ENCODE measurements at regions not wholly inside any gene's neighbourhood (a gene's known extent, or its start where the extent isn't known, plus 50 kb on each side); places are given as distances from the start of the nearest gene placed in this dataset.

GRCh38 chr2:122183890-122184289 is 428.4 kb downstream of the TSN start:
- TF ChIP-seq CTCF (IDR thresholded peaks at IDR 0.05; ENCODE audit: insufficient read depth, low read length, poor library complexity, severe bottlenecking): no peak
- no peak for DNase-seq (ENCODE audit: low read depth)
- H3K27me3 ChIP-seq (ENCODE audit: control insufficient read depth, insufficient read depth, low read length): peaks cover 4% of the 10 kb centered on the region
- H3K36me3 ChIP-seq (ENCODE audit: control insufficient read depth, insufficient read depth, low read length): no peaks in the 10 kb centered on the region
- H3K4me3 ChIP-seq (ENCODE audit: low read depth, low read length): no peak overlapping the region

- no peak for DNase-seq (ENCODE audit: low read depth)
- Histone ChIP-seq H3K36me3 (ENCODE audit: control insufficient read depth, insufficient read depth, low read length) (no peaks in the 10 kb centered on the region), H3K4me3 (ENCODE audit: low read depth, low read length) (no peak overlapping the region), H3K27me3 (ENCODE audit: control insufficient read depth, insufficient read depth, low read length) (peaks cover 4% of the 10 kb centered on the region)
- TF ChIP-seq CTCF (IDR thresholded peaks at IDR 0.05; ENCODE audit: insufficient read depth, low read length, poor library complexity, severe bottlenecking): no peak
Observed at GRCh38 chr2:122186761-122187222, 431.3 kb downstream of the TSN start.

GRCh38 chr2:122191331-122191730 is 435.9 kb downstream of the TSN start:
- no peak overlapping the region for H3K4me3 ChIP-seq (ENCODE audit: low read depth, low read length)
- no peaks in the 10 kb centered on the region for H3K36me3 ChIP-seq (ENCODE audit: control insufficient read depth, insufficient read depth, low read length)
- peaks cover 4% of the 10 kb centered on the region for H3K27me3 ChIP-seq (ENCODE audit: control insufficient read depth, insufficient read depth, low read length)
- no peak for DNase-seq (ENCODE audit: low read depth)
- TF ChIP-seq CTCF (IDR thresholded peaks at IDR 0.05; ENCODE audit: insufficient read depth, low read length, poor library complexity, severe bottlenecking): peak; percentile 70

- H3K27me3 ChIP-seq (ENCODE audit: control insufficient read depth, insufficient read depth, low read length): peaks cover 3% of the 10 kb centered on the region
- no peak overlapping the region for H3K4me3 ChIP-seq (ENCODE audit: low read depth, low read length)
- no peak for TF ChIP-seq CTCF (IDR thresholded peaks at IDR 0.05; ENCODE audit: insufficient read depth, low read length, poor library complexity, severe bottlenecking)
- DNase-seq (ENCODE audit: low read depth): no peak
- no peaks in the 10 kb centered on the region for H3K36me3 ChIP-seq (ENCODE audit: control insufficient read depth, insufficient read depth, low read length)
Observed at GRCh38 chr2:122193622-122194021, 438.2 kb downstream of the TSN start.

- peak; percentile 18 for DNase-seq (ENCODE audit: low read depth)
- H3K4me3 ChIP-seq (ENCODE audit: low read depth, low read length): no peak overlapping the region
- no peak for TF ChIP-seq CTCF (IDR thresholded peaks at IDR 0.05; ENCODE audit: insufficient read depth, low read length, poor library complexity, severe bottlenecking)
- no peaks in the 10 kb centered on the region for H3K27me3 ChIP-seq (ENCODE audit: control insufficient read depth, insufficient read depth, low read length)
- no peaks in the 10 kb centered on the region for H3K36me3 ChIP-seq (ENCODE audit: control insufficient read depth, insufficient read depth, low read length)
Observed at GRCh38 chr2:122194546-122194945, 439.1 kb downstream of the TSN start.

- no peaks in the 10 kb centered on the region for H3K36me3 ChIP-seq (ENCODE audit: control insufficient read depth, insufficient read depth, low read length)
- no peak overlapping the region for H3K4me3 ChIP-seq (ENCODE audit: low read depth, low read length)
- peak; percentile 51 for DNase-seq (ENCODE audit: low read depth)
- no peak for TF ChIP-seq CTCF (IDR thresholded peaks at IDR 0.05; ENCODE audit: insufficient read depth, low read length, poor library complexity, severe bottlenecking)
- no peaks in the 10 kb centered on the region for H3K27me3 ChIP-seq (ENCODE audit: control insufficient read depth, insufficient read depth, low read length)
Observed at GRCh38 chr2:122203523-122203922, 448.1 kb downstream of the TSN start.
